ENCODE measurements at regions not wholly inside any gene's neighbourhood (a gene's known extent, or its start where the extent isn't known, plus 50 kb on each side); places are given as distances from the start of the nearest gene placed in this dataset.

DNA sequence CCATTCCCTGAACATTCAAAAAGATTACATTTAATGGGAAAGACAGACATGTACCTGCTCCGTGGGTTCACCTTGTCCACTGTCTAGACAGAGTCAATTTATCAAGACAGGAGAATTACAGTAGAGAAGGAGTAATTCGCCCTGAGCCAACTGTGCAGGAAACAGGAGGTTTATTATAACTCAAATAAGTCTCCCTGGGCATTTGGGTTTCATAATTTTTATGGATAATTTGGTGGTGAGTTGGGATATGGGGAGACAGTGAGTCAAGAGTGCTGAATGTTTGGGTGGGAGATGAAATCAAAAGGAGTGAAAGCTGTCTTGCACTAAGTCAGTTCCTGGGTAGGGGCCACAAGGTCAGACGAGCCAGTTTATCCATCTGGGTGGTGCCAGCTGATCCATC lies 165.9 kb upstream of the NAMPT start:
- TF ChIP-seq, protein P1, sequence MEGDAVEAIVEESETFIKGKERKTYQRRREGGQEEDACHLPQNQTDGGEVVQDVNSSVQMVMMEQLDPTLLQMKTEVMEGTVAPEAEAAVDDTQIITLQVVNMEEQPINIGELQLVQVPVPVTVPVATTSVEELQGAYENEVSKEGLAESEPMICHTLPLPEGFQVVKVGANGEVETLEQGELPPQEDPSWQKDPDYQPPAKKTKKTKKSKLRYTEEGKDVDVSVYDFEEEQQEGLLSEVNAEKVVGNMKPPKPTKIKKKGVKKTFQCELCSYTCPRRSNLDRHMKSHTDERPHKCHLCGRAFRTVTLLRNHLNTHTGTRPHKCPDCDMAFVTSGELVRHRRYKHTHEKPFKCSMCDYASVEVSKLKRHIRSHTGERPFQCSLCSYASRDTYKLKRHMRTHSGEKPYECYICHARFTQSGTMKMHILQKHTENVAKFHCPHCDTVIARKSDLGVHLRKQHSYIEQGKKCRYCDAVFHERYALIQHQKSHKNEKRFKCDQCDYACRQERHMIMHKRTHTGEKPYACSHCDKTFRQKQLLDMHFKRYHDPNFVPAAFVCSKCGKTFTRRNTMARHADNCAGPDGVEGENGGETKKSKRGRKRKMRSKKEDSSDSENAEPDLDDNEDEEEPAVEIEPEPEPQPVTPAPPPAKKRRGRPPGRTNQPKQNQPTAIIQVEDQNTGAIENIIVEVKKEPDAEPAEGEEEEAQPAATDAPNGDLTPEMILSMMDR (IDR thresholded peaks at IDR 0.05 in 8 of 11, conservative IDR thresholded peaks at IDR 0.05 in 3 of 11), result no peak
- no peak for TF ChIP-seq POLR2AphosphoS5 (IDR thresholded peaks at IDR 0.05)

All from spleen (tissue), 7 donors.